Esophagus muscularis mucosa (tissue), 4 donors: ENCODE measurements at regions not wholly inside any gene's neighbourhood (a gene's known extent, or its start where the extent isn't known, plus 50 kb on each side); places are given as distances from the start of the nearest gene placed in this dataset.

Experiments used
- DNase-seq: peaks from one replicate; pipeline ENCODE4 v3.0.0-alpha.2; 2017; ENCODE audit errors: extremely low spot score
- H3K27ac ChIP-seq, 4 donors: fragments of 200-600 bp; sonication (generic); replicated peaks in 1 of 4; 1 replicate in 3 of 4; 2 replicates in 1 of 4; pipeline ENCODE4 v1.5.1; 2016 to 2019; ENCODE audit warnings: mild to moderate bottlenecking in 1 of 4
- H3K27me3 ChIP-seq, 4 donors: fragments of 200-600 bp; sonication (generic); one replicate each; pipeline versions ENCODE4 v1.5.1 to v1.6.0; 2016 to 2019
- H3K36me3 ChIP-seq, 4 donors: fragments of 200-600 bp; sonication (generic); one replicate each; pipeline ENCODE4 v1.5.1; 2016 to 2019
- H3K4me1 ChIP-seq, 4 donors: fragments of 200-600 bp; sonication (generic); one replicate each; pipeline ENCODE4 v1.5.1; 2016 to 2019
- H3K4me3 ChIP-seq, 4 donors: fragments of 200-600 bp; sonication (generic); 1 replicate in 2 of 4; 2 replicates in 2 of 4; pipeline ENCODE4 v1.5.1; 2016 to 2019; ENCODE audit warnings: mild to moderate bottlenecking in 4 of 4, moderate library complexity in 1 of 4
- H3K9me3 ChIP-seq, 4 donors: fragments of 200-600 bp; sonication (generic); 1 replicate in 3 of 4; 2 replicates in 1 of 4; pipeline ENCODE4 v1.5.1; 2016 to 2019
- CTCF ChIP-seq, 3 experiments: fragments of 200-600 bp in 2 of 3; fragments of 450-650 bp in 1 of 3; sonication (generic) in 2 of 3; IDR thresholded peaks; one replicate each; pipeline ENCODE4 v1.5.1; 2017 to 2019; ENCODE audit warnings: antibody characterized with exemption in 3 of 3, mild to moderate bottlenecking in 2 of 3, moderate library complexity in 1 of 3
- EP300 ChIP-seq: sonication (generic); formaldehyde crosslinking; IDR thresholded peaks from one replicate; pipeline ENCODE4 v1.6.1; 2017; ENCODE audit warnings: antibody characterized with exemption
- POLR2A ChIP-seq: fragments of 450-650 bp; IDR thresholded peaks from one replicate; pipeline ENCODE4 v1.6.1; 2017; ENCODE audit warnings: antibody characterized with exemption, moderate library complexity, mild to moderate bottlenecking, low read depth
- POLR2AphosphoS5 ChIP-seq, 2 donors: sonication (generic); formaldehyde crosslinking; IDR thresholded peaks; one replicate each; pipeline ENCODE4 v1.6.1; 2017; ENCODE audit warnings: antibody characterized with exemption in 2 of 2
- WGBS: methylation state at CpG from one replicate; pipeline ENCODE4 v1.1.5; 2018; 5-methylcytosine and 5-hydroxymethylcytosine counted together
- intact Hi-C: fragments of 100-400 bp; cut with DNase I; formaldehyde crosslinking; loops from one replicate; pipeline ENCODE4 v1.15.1; 2023

GRCh38 chr5:107270561-107270960, 400.2 kb downstream of the EFNA5 start:
- no peaks in the 10 kb centered on the region for H3K4me1 ChIP-seq
- H3K9me3 ChIP-seq = no peaks in the 10 kb centered on the region
- H3K27ac ChIP-seq = no peak overlapping the region
- H3K36me3 ChIP-seq = no peaks in the 10 kb centered on the region
- TF ChIP-seq POLR2A (no peak), EP300 (no peak), POLR2AphosphoS5 (IDR thresholded peaks at IDR 0.05) (no peak), CTCF (IDR thresholded peaks at IDR 0.05) (no peak)
- DNase-seq = no peak
- H3K4me3 ChIP-seq = no peak overlapping the region
- H3K27me3 ChIP-seq = no peaks in the 10 kb centered on the region
- 81% methylated on average over 1 of the region's 1 CpG for WGBS
- intact Hi-C loops = no loop called here

- no peaks in the 10 kb centered on the region for H3K4me1 ChIP-seq
- WGBS = 91% methylated on average over 2 of the region's 2 CpGs
- TF ChIP-seq EP300 (no peak), POLR2AphosphoS5 (IDR thresholded peaks at IDR 0.05) (no peak), POLR2A (no peak), CTCF (IDR thresholded peaks at IDR 0.05) (no peak)
- H3K27me3 ChIP-seq = no peaks in the 10 kb centered on the region
- intact Hi-C loops = no loop called here
- no peak overlapping the region for H3K27ac ChIP-seq
- H3K36me3 ChIP-seq = no peaks in the 10 kb centered on the region
- no peaks in the 10 kb centered on the region for H3K9me3 ChIP-seq
- DNase-seq = no peak
- H3K4me3 ChIP-seq = no peak overlapping the region
Measured at GRCh38 chr5:107269678-107270077, 401.1 kb downstream of the EFNA5 start.

GRCh38 chr5:107269256-107269655, 401.5 kb downstream of the EFNA5 start:
- no peak for DNase-seq
- no peak overlapping the region for H3K4me3 ChIP-seq
- 91% methylated on average over 2 of the region's 2 CpGs for WGBS
- no peaks in the 10 kb centered on the region for H3K36me3 ChIP-seq
- no peaks in the 10 kb centered on the region for H3K27me3 ChIP-seq
- intact Hi-C loops = no loop called here
- H3K27ac ChIP-seq = no peak overlapping the region
- no peaks in the 10 kb centered on the region for H3K9me3 ChIP-seq
- no peaks in the 10 kb centered on the region for H3K4me1 ChIP-seq
- TF ChIP-seq CTCF (IDR thresholded peaks at IDR 0.05) (no peak), EP300 (no peak), POLR2AphosphoS5 (IDR thresholded peaks at IDR 0.05) (no peak), POLR2A (no peak)

DNA sequence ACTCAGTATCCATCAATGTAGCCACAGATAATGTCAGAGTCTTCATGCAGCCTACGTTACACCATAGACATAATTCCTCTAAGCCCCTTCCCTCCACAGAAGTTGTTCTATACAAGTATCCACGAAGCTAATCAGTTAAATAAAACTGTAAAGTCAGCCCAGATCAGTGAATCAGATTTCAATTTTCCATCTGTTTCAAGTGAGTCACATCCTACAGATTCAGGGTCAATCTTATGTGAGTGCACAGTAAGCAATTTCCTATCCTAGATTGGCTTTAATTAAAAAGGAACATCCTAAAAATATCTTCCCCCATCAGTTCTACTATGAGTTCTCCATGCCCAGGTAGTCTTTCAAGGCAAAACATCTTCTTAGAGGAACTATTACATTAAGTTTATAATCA, 402.5 kb downstream of the EFNA5 start:
- intact Hi-C loops = no loop called here
- WGBS = 87% methylated on average over 2 of the region's 2 CpGs

More for the DNA sequence above, 402.5 kb downstream of the EFNA5 start:
- TF ChIP-seq POLR2A (no peak), CTCF (IDR thresholded peaks at IDR 0.05) (no peak), EP300 (no peak), POLR2AphosphoS5 (IDR thresholded peaks at IDR 0.05) (no peak)
- H3K4me1 ChIP-seq = no peaks in the 10 kb centered on the region
- H3K27ac ChIP-seq = no peak overlapping the region
- no peak for DNase-seq
- H3K4me3 ChIP-seq = no peak overlapping the region
- H3K36me3 ChIP-seq = no peaks in the 10 kb centered on the region
- no peaks in the 10 kb centered on the region for H3K27me3 ChIP-seq
- H3K9me3 ChIP-seq = no peaks in the 10 kb centered on the region
